MCF 10A (cell line): ENCODE measurements at regions not wholly inside any gene's neighbourhood (a gene's known extent, or its start where the extent isn't known, plus 50 kb on each side); places are given as distances from the start of the nearest gene placed in this dataset.

ENCODE experiments used
- BruUV-seq: library from RNA; stranded (reverse); fragments of 400-500 nt; replicated peaks from 2 replicates; lab custom pipeline; 2021; lab: Mats Ljungman, UMichigan
- CTCF ChIA-PET: fragments of 300-600 bp; sonication (Branson Sonifier 250); formaldehyde crosslinking; extraction: SDS; loops from one replicate; lab custom pipeline; 2021; ENCODE audit warnings: antibody characterized with exemption, inconsistent platforms; lab: Yijun Ruan, JAX
- POLR2A ChIA-PET: fragments of 300-600, 350-650 bp; sonication (Branson Sonifier 250); formaldehyde crosslinking; extraction: SDS; loops from one replicate; lab custom pipeline; 2020; ENCODE audit warnings: antibody characterized with exemption, inconsistent platforms; lab: Yijun Ruan, JAX
- DNase-seq: peaks from one replicate; pipeline ENCODE4 v3.0.0-alpha.2; 2018; ENCODE audit not compliant: unreplicated experiment
- H3K27ac Mint-ChIP-seq: one replicate; pipeline ENCODE4 v1.8.0; 2022; ENCODE audit warnings: mild to moderate bottlenecking, low read depth, mixed read lengths; ENCODE audit not compliant: unreplicated experiment
- H3K27me3 Mint-ChIP-seq: one replicate; pipeline ENCODE4 v1.8.0; 2022; ENCODE audit warnings: mixed read lengths; ENCODE audit not compliant: insufficient read depth, unreplicated experiment
- H3K36me3 Mint-ChIP-seq: one replicate; pipeline ENCODE4 v1.8.0; 2022; ENCODE audit warnings: mild to moderate bottlenecking, moderate library complexity, mixed read lengths; ENCODE audit not compliant: insufficient read depth, unreplicated experiment
- H3K4me1 Mint-ChIP-seq: one replicate; pipeline ENCODE4 v1.8.0; 2022; ENCODE audit warnings: mixed read lengths; ENCODE audit not compliant: insufficient read depth, unreplicated experiment
- H3K4me3 Mint-ChIP-seq: one replicate; pipeline ENCODE4 v1.8.0; 2022; ENCODE audit warnings: mild to moderate bottlenecking, moderate library complexity, mixed read lengths; ENCODE audit not compliant: unreplicated experiment
- H3K9me3 Mint-ChIP-seq: one replicate; pipeline ENCODE4 v1.8.0; 2022; ENCODE audit warnings: mixed read lengths; ENCODE audit not compliant: unreplicated experiment
- intact Hi-C: fragments of 100-400 bp; cut with micrococcal nuclease; formaldehyde crosslinking; loops from 2 replicates; pipeline ENCODE4 v1.14.1; 2022
- TF ChIP-seq, protein P1 (sequence below): fragments of 200-600 bp; IDR thresholded peaks from one replicate; pipeline ENCODE4 v1.8.0; 2022; ENCODE audit warnings: antibody characterized with exemption, mild to moderate bottlenecking; ENCODE audit not compliant: unreplicated experiment

DNA sequence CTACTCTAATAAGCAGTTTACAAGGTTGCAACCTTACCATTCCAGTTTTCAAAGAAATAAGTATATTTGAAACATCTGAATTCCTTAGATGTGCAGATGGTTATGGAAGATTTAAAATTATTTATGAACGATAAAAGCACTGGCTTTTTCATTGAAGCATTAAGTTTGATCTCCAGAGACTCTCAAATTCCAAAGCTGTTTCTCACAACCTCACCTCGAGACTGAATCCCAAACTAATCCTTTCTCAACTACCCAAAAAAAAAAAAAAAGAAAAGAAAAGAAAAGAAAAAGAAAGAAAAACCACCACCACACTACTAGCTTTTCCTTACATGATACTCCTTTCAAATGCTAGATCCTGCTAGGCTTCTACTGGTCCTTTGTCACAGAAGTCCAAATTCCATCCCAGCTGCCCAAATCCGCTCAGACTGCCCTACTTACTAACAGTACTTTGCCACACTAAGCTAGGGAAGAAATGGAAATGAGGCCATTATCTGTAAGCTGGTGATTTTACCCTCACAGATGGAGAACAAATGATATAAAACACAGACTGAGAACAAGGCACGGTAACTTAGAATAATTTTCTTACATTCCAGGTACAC, 100.6 kb upstream of the CDK1 start:
- BruUV-seq, result no TSS peak

DNA sequence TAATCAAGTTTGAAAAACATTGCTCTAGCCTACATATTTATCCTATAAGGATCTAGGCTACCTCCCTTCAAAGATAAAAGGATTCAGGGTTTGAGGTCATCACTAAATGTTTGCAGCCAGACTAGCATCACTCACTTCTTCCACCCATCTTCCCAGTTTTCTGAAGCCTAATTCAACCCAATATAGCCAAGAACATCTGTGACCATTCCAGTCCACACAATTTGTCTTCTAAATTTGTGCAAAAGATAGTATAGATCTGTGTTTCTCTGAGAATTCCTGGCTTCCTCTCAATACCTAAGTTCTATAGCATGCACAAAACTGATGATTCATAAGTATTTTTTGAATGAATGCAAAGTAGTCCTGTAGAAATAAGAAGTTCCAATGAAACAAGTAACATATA, 103.0 kb upstream of the CDK1 start:
- Mint-ChIP-seq H3K36me3 (no peaks in the 10 kb centered on the region), H3K27ac (no peak overlapping the region), H3K4me1 (no peaks in the 10 kb centered on the region), H3K9me3 (peaks cover 6% of the 10 kb centered on the region), H3K4me3 (no peak overlapping the region), H3K27me3 (no peaks in the 10 kb centered on the region)
- TF ChIP-seq, protein P1, sequence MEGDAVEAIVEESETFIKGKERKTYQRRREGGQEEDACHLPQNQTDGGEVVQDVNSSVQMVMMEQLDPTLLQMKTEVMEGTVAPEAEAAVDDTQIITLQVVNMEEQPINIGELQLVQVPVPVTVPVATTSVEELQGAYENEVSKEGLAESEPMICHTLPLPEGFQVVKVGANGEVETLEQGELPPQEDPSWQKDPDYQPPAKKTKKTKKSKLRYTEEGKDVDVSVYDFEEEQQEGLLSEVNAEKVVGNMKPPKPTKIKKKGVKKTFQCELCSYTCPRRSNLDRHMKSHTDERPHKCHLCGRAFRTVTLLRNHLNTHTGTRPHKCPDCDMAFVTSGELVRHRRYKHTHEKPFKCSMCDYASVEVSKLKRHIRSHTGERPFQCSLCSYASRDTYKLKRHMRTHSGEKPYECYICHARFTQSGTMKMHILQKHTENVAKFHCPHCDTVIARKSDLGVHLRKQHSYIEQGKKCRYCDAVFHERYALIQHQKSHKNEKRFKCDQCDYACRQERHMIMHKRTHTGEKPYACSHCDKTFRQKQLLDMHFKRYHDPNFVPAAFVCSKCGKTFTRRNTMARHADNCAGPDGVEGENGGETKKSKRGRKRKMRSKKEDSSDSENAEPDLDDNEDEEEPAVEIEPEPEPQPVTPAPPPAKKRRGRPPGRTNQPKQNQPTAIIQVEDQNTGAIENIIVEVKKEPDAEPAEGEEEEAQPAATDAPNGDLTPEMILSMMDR, result no peak
- ChIA-PET CTCF (no interaction called here), POLR2A (no interaction called here)
- BruUV-seq, result no TSS peak
- intact Hi-C loops, result no loop called here
- DNase-seq, result no peak

More for the DNA sequence above, 100.6 kb upstream of the CDK1 start:
- intact Hi-C loops, result no loop called here
- no peak overlapping the region for H3K4me3 Mint-ChIP-seq
- ChIA-PET POLR2A (no interaction called here), CTCF (interaction anchor here (0.8 to 1.2 kb wide), 2 partner anchors 10 to 90 kb away, joined by 3 to 4 read pairs; no protein-coding TSS in a partner anchor)
- TF ChIP-seq, protein P1, result no peak
- DNase-seq, result no peak
- no peaks in the 10 kb centered on the region for H3K36me3 Mint-ChIP-seq
- H3K27ac Mint-ChIP-seq, result no peak overlapping the region
- H3K9me3 Mint-ChIP-seq, result no peaks in the 10 kb centered on the region
- H3K4me1 Mint-ChIP-seq, result no peaks in the 10 kb centered on the region
- no peaks in the 10 kb centered on the region for H3K27me3 Mint-ChIP-seq

DNA sequence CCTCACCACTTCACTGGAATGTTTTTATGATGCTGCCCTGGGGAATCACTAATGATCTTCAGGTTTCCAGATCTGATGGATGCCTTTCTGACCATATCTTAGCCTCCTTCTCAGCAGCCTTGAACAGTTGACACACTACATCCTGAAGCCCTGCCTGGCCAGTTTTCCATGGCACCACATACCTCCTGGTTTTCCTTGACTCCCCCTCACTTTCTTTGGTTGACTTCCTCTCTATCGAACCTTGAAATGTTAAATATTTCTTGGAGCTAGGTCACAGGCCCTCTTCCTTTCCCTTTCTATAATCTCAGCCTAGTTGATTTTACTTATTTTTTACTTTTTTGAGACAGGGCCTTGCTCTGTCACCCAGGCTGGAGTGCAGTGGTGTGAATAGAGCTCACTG, 108.8 kb upstream of the CDK1 start:
- H3K27me3 Mint-ChIP-seq, result no peaks in the 10 kb centered on the region
- CTCF ChIA-PET, result interaction anchor here (0.6 kb wide), 3 partner anchors 16 to 466 kb away, joined by 3 read pairs; no protein-coding TSS in a partner anchor
- intact Hi-C loops, result no loop called here
- BruUV-seq, result no TSS peak
- H3K27ac Mint-ChIP-seq, result no peak overlapping the region
- TF ChIP-seq, protein P1, result no peak
- no peaks in the 10 kb centered on the region for H3K36me3 Mint-ChIP-seq
- no peaks in the 10 kb centered on the region for H3K4me1 Mint-ChIP-seq
- peaks cover 6% of the 10 kb centered on the region for H3K9me3 Mint-ChIP-seq
- no peak for DNase-seq
- POLR2A ChIA-PET, result interaction anchor here (0.6 kb wide), 1 partner anchor 101 kb away, joined by 3 read pairs; no protein-coding TSS in a partner anchor
- H3K4me3 Mint-ChIP-seq, result no peak overlapping the region

- Mint-ChIP-seq H3K4me1 (peaks cover 5% of the 10 kb centered on the region), H3K9me3 (peaks cover 4% of the 10 kb centered on the region), H3K36me3 (no peaks in the 10 kb centered on the region), H3K27ac (no peak overlapping the region), H3K27me3 (no peaks in the 10 kb centered on the region), H3K4me3 (no peak overlapping the region)
- intact Hi-C loops, result no loop called here
- BruUV-seq, result no TSS peak
- TF ChIP-seq, protein P1, result no peak
- peak; percentile 81 for DNase-seq
- ChIA-PET POLR2A (no interaction called here), CTCF (interaction anchor here (0.7 kb wide), 1 partner anchor 521 kb away, joined by 3 read pairs; no protein-coding TSS in a partner anchor)
Measured at GRCh38 chr10:60666221-60666620, 112.1 kb upstream of the CDK1 start.
